ENCODE measurements at regions not wholly inside any gene's neighbourhood (a gene's known extent, or its start where the extent isn't known, plus 50 kb on each side); places are given as distances from the start of the nearest gene placed in this dataset.

GRCh38 chr12:71299541-71300376 lies 139.8 kb upstream of the LGR5 start (continued):
- TF ChIP-seq HOMEZ (CRISPR knock-in tag; IDR thresholded peaks at IDR 0.05) (no peak), ZNF316 (IDR thresholded peaks at IDR 0.05) (no peak), HLTF (IDR thresholded peaks at IDR 0.05) (no peak), EZH2 (IDR thresholded peaks at IDR 0.05; ENCODE audit: borderline replicate concordance, low read depth, low read length) (no peak), CREM (IDR thresholded peaks at IDR 0.05; ENCODE audit: low read depth) (peak; percentile 54; the same call in 1 of the 2 replicates), ZNF398 (CRISPR knock-in tag; IDR thresholded peaks at IDR 0.05) (no peak), ZBTB9 (CRISPR knock-in tag; IDR thresholded peaks at IDR 0.05) (no peak), EHMT2 (IDR thresholded peaks at IDR 0.05) (0 out of 2 replicates have a peak, but pooled peaks have one; percentile 20), JUN (IDR thresholded peaks at IDR 0.05; ENCODE audit: borderline replicate concordance, low read depth, low read length) (peak; percentile 49), JUN (CRISPR knock-in tag; IDR thresholded peaks at IDR 0.05; ENCODE audit: borderline replicate concordance) (no peak), SOX6 (IDR thresholded peaks at IDR 0.05) (peak; percentile 59), EWSR1 (IDR thresholded peaks at IDR 0.05; ENCODE audit: borderline replicate concordance, low read depth, partially characterized antibody) (no peak), ZNF444 (CRISPR knock-in tag; IDR thresholded peaks at IDR 0.05) (no peak), ZBTB34 (CRISPR knock-in tag; IDR thresholded peaks at IDR 0.05) (no peak), ELK3 (CRISPR knock-in tag; IDR thresholded peaks at IDR 0.05) (no peak), HMG20B (CRISPR knock-in tag; IDR thresholded peaks at IDR 0.05) (no peak), NFE2L1 (tag; IDR thresholded peaks at IDR 0.05; ENCODE audit: borderline replicate concordance, low read depth) (no peak), BDP1 (IDR thresholded peaks at IDR 0.05; ENCODE audit: insufficient read depth, insufficient read length) (no peak), ZNF408 (CRISPR knock-in tag; IDR thresholded peaks at IDR 0.05; ENCODE audit: low read depth) (no peak), THRB (CRISPR knock-in tag; conservative IDR thresholded peaks at IDR 0.05) (0 out of 2 replicates have a peak, but pooled peaks have one; percentile 30)
